Mesodermal cell (in vitro differentiated cells): ENCODE measurements at regions not wholly inside any gene's neighbourhood (a gene's known extent, or its start where the extent isn't known, plus 50 kb on each side); places are given as distances from the start of the nearest gene placed in this dataset.

Source experiments
- H3K27ac ChIP-seq: 2 replicates; pipeline ENCODE4 v1.7.0; 2013; ENCODE audit warnings: mild to moderate bottlenecking, low read depth, low read length, moderate library complexity; ENCODE audit not compliant: severe bottlenecking
- H3K36me3 ChIP-seq: 2 replicates; pipeline ENCODE4 v1.7.1; 2013; ENCODE audit warnings: mild to moderate bottlenecking, low read length, moderate library complexity; ENCODE audit not compliant: control insufficient read depth, insufficient read depth
- H3K4me1 ChIP-seq: one replicate; pipeline ENCODE4 v1.7.1; 2013; ENCODE audit warnings: mild to moderate bottlenecking, low read length; ENCODE audit not compliant: insufficient read depth, control insufficient read depth, poor library complexity, severe bottlenecking
- H3K4me3 ChIP-seq: 2 replicates; pipeline ENCODE4 v1.7.0; 2013; ENCODE audit warnings: low read length, control low read depth, mild to moderate bottlenecking; ENCODE audit not compliant: insufficient read depth, poor library complexity, severe bottlenecking; ENCODE audit errors: extremely low read depth
- H3K9me3 ChIP-seq: 2 replicates; pipeline ENCODE4 v1.7.1; 2013; ENCODE audit warnings: mild to moderate bottlenecking, low read length, moderate library complexity; ENCODE audit not compliant: control insufficient read depth
- WGBS, 2 experiments: methylation state at CpG; one replicate each; pipeline ENCODE4 v1.1.5; 2013; ENCODE audit warnings: missing lambda C conversion rate in 2 of 2; ENCODE audit not compliant: insufficient coverage in 2 of 2; 5-methylcytosine and 5-hydroxymethylcytosine counted together

- Histone ChIP-seq H3K9me3 (no peaks in the 10 kb centered on the region), H3K36me3 (no peaks in the 10 kb centered on the region), H3K4me1 (peaks cover 4% of the 10 kb centered on the region), H3K4me3 (no peak overlapping the region), H3K27ac (no peak overlapping the region)
- no CpG with 5 or more reads among the region's 2 CpGs for WGBS, 2 experiments
Measured at GRCh38 chr6:12657884-12658283, 58.7 kb upstream of the PHACTR1 start.

GRCh38 chr6:12661432-12662089 is 55.0 kb upstream of the PHACTR1 start:
- Histone ChIP-seq H3K4me1 (peaks cover 4% of the 10 kb centered on the region), H3K9me3 (no peaks in the 10 kb centered on the region), H3K27ac (no peak overlapping the region), H3K36me3 (no peaks in the 10 kb centered on the region), H3K4me3 (no peak overlapping the region)
- WGBS, 2 experiments, result 81 to 92% methylated on average over 4 of the region's 10 CpGs
